ENCODE measurements at regions not wholly inside any gene's neighbourhood (a gene's known extent, or its start where the extent isn't known, plus 50 kb on each side); places are given as distances from the start of the nearest gene placed in this dataset.
"Not testable (repeated sequence)": the region's sequence is repeated elsewhere in the genome, so short reads cannot be mapped to it uniquely, and the experiment has no call there.

DNA sequence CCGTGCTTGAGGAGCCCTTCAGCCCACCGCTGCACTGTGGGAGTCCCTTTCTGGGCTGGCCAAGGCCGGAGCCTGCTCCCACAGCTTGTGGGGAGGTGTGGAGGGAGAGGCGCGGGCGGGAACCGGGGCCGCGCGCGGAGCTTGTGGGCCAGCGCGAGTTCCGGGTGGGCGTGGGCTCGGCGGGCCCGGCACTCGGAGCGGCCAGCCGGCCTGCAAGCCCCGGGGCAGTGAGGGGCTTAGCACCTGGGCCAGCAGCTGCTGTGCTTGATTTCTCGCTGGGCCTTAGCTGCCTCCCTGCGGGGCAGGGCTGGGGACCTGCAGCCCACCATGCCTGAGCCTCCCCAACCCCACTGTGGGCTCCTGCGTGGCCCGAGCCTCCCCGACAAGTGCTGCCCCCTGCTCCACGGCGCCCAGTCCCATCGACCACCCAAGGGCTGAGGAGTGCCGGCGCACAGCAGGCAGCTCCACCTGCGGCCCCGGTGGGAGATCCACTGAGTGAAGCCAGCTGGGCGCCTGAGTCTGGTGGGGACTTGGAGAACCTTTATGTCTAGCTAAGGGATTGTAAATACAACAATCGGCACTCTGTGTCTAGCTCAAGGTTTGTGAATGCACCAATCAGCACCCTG, 79.0 kb upstream of the KCNAB1 start:
- not testable (repeated sequence) for TF ChIP-seq EZH2 (IDR thresholded peaks at IDR 0.05; ENCODE audit: low read depth, unreplicated experiment); EZH2phosphoT487 (IDR thresholded peaks at IDR 0.05; ENCODE audit: unreplicated experiment); POLR2AphosphoS5 (IDR thresholded peaks at IDR 0.05; ENCODE audit: low read depth); JUNB (IDR thresholded peaks at IDR 0.05; ENCODE audit: unreplicated experiment); NANOG (IDR thresholded peaks at IDR 0.05; ENCODE audit: borderline replicate concordance); CREB1 (CRISPR knock-in tag; IDR thresholded peaks at IDR 0.05; ENCODE audit: low read depth); STAT1 (IDR thresholded peaks at IDR 0.05; ENCODE audit: unreplicated experiment)
- TF ChIP-seq, protein P1, sequence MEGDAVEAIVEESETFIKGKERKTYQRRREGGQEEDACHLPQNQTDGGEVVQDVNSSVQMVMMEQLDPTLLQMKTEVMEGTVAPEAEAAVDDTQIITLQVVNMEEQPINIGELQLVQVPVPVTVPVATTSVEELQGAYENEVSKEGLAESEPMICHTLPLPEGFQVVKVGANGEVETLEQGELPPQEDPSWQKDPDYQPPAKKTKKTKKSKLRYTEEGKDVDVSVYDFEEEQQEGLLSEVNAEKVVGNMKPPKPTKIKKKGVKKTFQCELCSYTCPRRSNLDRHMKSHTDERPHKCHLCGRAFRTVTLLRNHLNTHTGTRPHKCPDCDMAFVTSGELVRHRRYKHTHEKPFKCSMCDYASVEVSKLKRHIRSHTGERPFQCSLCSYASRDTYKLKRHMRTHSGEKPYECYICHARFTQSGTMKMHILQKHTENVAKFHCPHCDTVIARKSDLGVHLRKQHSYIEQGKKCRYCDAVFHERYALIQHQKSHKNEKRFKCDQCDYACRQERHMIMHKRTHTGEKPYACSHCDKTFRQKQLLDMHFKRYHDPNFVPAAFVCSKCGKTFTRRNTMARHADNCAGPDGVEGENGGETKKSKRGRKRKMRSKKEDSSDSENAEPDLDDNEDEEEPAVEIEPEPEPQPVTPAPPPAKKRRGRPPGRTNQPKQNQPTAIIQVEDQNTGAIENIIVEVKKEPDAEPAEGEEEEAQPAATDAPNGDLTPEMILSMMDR (conservative IDR thresholded peaks at IDR 0.05; ENCODE audit: low read depth in 2 of 2), result not testable (repeated sequence)
- TF ChIP-seq, protein P2, sequence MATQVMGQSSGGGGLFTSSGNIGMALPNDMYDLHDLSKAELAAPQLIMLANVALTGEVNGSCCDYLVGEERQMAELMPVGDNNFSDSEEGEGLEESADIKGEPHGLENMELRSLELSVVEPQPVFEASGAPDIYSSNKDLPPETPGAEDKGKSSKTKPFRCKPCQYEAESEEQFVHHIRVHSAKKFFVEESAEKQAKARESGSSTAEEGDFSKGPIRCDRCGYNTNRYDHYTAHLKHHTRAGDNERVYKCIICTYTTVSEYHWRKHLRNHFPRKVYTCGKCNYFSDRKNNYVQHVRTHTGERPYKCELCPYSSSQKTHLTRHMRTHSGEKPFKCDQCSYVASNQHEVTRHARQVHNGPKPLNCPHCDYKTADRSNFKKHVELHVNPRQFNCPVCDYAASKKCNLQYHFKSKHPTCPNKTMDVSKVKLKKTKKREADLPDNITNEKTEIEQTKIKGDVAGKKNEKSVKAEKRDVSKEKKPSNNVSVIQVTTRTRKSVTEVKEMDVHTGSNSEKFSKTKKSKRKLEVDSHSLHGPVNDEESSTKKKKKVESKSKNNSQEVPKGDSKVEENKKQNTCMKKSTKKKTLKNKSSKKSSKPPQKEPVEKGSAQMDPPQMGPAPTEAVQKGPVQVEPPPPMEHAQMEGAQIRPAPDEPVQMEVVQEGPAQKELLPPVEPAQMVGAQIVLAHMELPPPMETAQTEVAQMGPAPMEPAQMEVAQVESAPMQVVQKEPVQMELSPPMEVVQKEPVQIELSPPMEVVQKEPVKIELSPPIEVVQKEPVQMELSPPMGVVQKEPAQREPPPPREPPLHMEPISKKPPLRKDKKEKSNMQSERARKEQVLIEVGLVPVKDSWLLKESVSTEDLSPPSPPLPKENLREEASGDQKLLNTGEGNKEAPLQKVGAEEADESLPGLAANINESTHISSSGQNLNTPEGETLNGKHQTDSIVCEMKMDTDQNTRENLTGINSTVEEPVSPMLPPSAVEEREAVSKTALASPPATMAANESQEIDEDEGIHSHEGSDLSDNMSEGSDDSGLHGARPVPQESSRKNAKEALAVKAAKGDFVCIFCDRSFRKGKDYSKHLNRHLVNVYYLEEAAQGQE (IDR thresholded peaks at IDR 0.05; ENCODE audit: unreplicated experiment), result not testable (repeated sequence)
- TF ChIP-seq, protein P3, sequence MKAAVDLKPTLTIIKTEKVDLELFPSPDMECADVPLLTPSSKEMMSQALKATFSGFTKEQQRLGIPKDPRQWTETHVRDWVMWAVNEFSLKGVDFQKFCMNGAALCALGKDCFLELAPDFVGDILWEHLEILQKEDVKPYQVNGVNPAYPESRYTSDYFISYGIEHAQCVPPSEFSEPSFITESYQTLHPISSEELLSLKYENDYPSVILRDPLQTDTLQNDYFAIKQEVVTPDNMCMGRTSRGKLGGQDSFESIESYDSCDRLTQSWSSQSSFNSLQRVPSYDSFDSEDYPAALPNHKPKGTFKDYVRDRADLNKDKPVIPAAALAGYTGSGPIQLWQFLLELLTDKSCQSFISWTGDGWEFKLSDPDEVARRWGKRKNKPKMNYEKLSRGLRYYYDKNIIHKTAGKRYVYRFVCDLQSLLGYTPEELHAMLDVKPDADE (IDR thresholded peaks at IDR 0.05), result not testable (repeated sequence)
